HUES6 (cell line): ENCODE measurements at regions not wholly inside any gene's neighbourhood (a gene's known extent, or its start where the extent isn't known, plus 50 kb on each side); places are given as distances from the start of the nearest gene placed in this dataset.

ENCODE experiments used
- H3K27ac ChIP-seq: 2 replicates; pipeline ENCODE4 v1.7.0; 2013; ENCODE audit warnings: low read depth, mild to moderate bottlenecking, low read length, inconsistent platforms
- H3K27me3 ChIP-seq: 2 replicates; pipeline ENCODE4 v1.6.1; 2013; ENCODE audit warnings: low read length; ENCODE audit not compliant: control insufficient read depth, insufficient read depth
- H3K36me3 ChIP-seq: 2 replicates; pipeline ENCODE4 v1.6.1; 2013; ENCODE audit warnings: low read length; ENCODE audit not compliant: control insufficient read depth, insufficient read depth
- H3K4me1 ChIP-seq: 2 replicates; pipeline ENCODE4 v1.6.1; 2013; ENCODE audit warnings: low read length; ENCODE audit not compliant: control insufficient read depth, insufficient read depth
- H3K4me3 ChIP-seq: 2 replicates; pipeline ENCODE4 v1.5.1; 2013; ENCODE audit warnings: low read depth, low read length
- H3K9ac ChIP-seq: one replicate; pipeline ENCODE4 v1.6.1; 2013; ENCODE audit warnings: mild to moderate bottlenecking, low read length
- H3K9me3 ChIP-seq: 2 replicates; pipeline ENCODE4 v1.6.1; 2013; ENCODE audit warnings: low read depth, low read length; ENCODE audit not compliant: control insufficient read depth, insufficient read depth

DNA sequence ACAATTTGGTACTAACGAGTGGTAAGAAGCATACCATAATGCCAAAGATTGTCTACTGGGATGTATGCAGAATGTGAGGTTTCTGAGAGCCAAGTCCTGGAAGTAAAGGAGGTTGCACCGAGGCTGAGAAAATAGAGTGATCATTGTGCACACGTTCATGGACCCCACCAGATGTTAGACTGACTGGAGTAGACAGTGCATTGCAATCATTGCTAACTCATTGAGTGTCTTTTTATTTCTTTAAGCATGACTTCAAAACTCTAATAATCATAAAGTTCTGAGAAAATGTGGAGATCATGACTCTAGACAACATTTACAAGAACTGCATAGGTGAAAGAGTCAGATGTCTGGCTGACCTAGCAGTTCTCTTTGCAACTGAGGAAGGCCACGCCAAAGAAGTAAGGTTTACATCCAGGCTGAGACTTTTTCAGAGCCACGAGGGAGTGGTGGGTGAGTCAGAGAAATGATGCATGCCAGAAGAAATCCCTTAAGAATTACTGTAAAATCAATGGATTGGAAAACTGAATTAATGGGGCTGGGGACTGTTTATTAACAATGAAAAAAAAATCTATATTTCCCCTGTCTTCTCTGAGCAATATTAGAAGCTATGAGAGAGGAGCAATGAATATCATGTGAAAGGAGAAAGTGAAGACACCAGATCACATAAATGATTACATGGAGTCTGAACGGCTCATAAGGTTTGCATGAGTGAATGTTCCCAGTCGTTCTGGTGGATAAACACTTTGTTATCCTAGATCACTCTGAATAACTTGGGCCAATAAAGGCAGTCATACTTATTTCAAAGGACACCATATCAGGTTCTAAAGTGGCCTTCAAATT lies 76.0 kb upstream of the SLC25A26 start:
- no peak overlapping the region for H3K9ac ChIP-seq
- no peaks in the 10 kb centered on the region for H3K4me1 ChIP-seq
- no peaks in the 10 kb centered on the region for H3K9me3 ChIP-seq
- H3K27ac ChIP-seq, result no peak overlapping the region
- H3K27me3 ChIP-seq, result no peaks in the 10 kb centered on the region
- no peak overlapping the region for H3K4me3 ChIP-seq
- no peaks in the 10 kb centered on the region for H3K36me3 ChIP-seq

DNA sequence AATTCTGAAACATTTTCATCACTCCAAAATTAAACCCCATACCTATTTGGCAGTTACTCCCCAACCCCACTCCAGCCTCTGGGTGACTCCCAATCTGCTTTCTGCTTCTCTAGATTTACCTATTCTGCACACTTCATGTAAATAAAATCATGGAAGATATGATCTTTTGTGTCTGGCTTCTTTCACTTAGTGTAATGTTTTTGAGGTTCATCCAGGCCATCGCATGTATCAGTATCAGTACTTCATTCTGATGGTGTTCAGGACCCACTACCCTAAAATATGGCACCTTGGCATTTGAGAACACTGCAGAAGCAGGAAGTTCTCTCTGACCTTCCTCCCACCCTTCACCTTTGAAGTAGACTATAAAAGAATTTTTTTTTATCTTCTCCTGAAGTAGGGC lies 78.7 kb upstream of the SLC25A26 start:
- Histone ChIP-seq H3K4me1 (peaks cover 7% of the 10 kb centered on the region; the same call in 1 of the 2 replicates), H3K36me3 (no peaks in the 10 kb centered on the region), H3K9ac (no peak overlapping the region), H3K27me3 (no peaks in the 10 kb centered on the region), H3K27ac (no peak overlapping the region), H3K9me3 (no peaks in the 10 kb centered on the region), H3K4me3 (no peak overlapping the region)

DNA sequence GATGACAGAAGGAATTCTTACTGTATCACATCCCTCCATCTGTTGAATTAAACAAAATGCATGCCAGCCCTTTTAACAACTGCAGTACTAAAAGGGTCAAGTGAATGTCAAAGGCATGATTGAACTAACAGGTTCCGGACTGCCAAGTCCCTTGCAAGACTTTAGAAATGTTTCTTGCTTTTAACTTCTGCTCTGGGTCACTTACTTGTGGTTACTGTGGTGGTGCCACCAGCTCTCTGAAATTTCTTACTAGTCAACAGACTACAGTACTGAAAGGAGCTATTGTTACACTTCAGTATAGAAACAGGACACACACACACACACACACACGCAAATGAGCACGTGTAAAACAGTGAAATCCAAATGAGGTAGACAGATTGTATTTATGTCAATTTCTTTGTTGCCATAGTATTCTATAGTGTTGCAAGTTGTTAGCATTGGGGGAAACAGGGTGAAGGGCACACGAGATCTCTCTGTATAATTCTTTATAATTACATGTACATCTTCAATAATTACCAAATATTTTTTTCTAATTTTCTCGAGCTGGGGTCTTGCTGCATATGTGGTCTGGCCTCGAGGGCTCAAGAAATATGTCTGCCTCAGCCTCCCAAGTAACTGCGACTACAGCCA lies 79.9 kb upstream of the SLC25A26 start:
- no peak overlapping the region for H3K27ac ChIP-seq
- H3K4me3 ChIP-seq, result no peak overlapping the region
- H3K9me3 ChIP-seq, result no peaks in the 10 kb centered on the region
- no peak overlapping the region for H3K9ac ChIP-seq
- peaks cover 15% of the 10 kb centered on the region for H3K4me1 ChIP-seq
- H3K36me3 ChIP-seq, result no peaks in the 10 kb centered on the region
- no peaks in the 10 kb centered on the region for H3K27me3 ChIP-seq

GRCh38 chr3:66140106-66140505 lies 80.7 kb upstream of the SLC25A26 start:
- no peak overlapping the region for H3K27ac ChIP-seq
- no peaks in the 10 kb centered on the region for H3K27me3 ChIP-seq
- H3K4me3 ChIP-seq, result no peak overlapping the region
- no peaks in the 10 kb centered on the region for H3K9me3 ChIP-seq
- H3K4me1 ChIP-seq, result peaks cover 15% of the 10 kb centered on the region
- no peak overlapping the region for H3K9ac ChIP-seq
- H3K36me3 ChIP-seq, result no peaks in the 10 kb centered on the region

DNA sequence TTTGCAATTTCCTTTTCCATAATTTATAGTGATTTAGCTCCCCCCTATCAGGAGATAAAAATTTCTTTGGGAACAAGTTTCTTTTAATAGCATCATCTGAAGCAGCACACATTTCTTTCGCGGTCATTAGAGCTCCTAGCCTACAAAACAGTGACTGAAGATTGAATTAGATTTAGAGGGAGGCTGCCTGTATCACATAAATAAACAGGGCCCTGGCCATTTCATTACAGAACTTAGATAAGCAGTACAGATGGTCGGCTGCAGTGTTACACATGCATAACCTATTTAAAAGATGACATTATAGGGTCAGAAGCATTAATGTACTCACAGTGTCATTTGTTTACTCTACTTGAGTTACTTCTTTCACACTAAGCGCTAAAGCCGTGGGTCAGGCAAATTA lies 81.4 kb upstream of the SLC25A26 start:
- H3K27ac ChIP-seq, result no peak overlapping the region
- no peak overlapping the region for H3K9ac ChIP-seq
- no peaks in the 10 kb centered on the region for H3K27me3 ChIP-seq
- H3K4me1 ChIP-seq, result peaks cover 16% of the 10 kb centered on the region
- H3K4me3 ChIP-seq, result no peak overlapping the region
- no peaks in the 10 kb centered on the region for H3K36me3 ChIP-seq
- no peaks in the 10 kb centered on the region for H3K9me3 ChIP-seq

GRCh38 chr3:66138336-66139313 lies 82.2 kb upstream of the SLC25A26 start:
- H3K9me3 ChIP-seq, result no peaks in the 10 kb centered on the region
- H3K27ac ChIP-seq, result no peak overlapping the region

GRCh38 chr3:66136597-66136996 lies 84.2 kb upstream of the SLC25A26 start:
- Histone ChIP-seq H3K9ac (no peak overlapping the region), H3K36me3 (no peaks in the 10 kb centered on the region), H3K9me3 (no peaks in the 10 kb centered on the region), H3K4me3 (no peak overlapping the region), H3K27me3 (no peaks in the 10 kb centered on the region), H3K27ac (0 out of 2 replicates have a peak overlapping the region, but pooled peaks have one; percentile 19), H3K4me1 (peaks cover 24% of the 10 kb centered on the region)

More at GRCh38 chr3:66138336-66139313, 82.2 kb upstream of the SLC25A26 start:
- no peak overlapping the region for H3K4me3 ChIP-seq
- no peaks in the 10 kb centered on the region for H3K36me3 ChIP-seq
- H3K9ac ChIP-seq, result no peak overlapping the region
- peaks cover 24% of the 10 kb centered on the region for H3K4me1 ChIP-seq
- H3K27me3 ChIP-seq, result no peaks in the 10 kb centered on the region

GRCh38 chr3:66133853-66134445 lies 86.9 kb upstream of the SLC25A26 start:
- Histone ChIP-seq H3K4me3 (no peak overlapping the region), H3K9ac (no peak overlapping the region), H3K9me3 (no peaks in the 10 kb centered on the region), H3K27me3 (no peaks in the 10 kb centered on the region), H3K4me1 (peaks cover 21% of the 10 kb centered on the region), H3K27ac (no peak overlapping the region), H3K36me3 (no peaks in the 10 kb centered on the region)

- Histone ChIP-seq H3K27ac (no peak overlapping the region), H3K9me3 (no peaks in the 10 kb centered on the region), H3K4me1 (peaks cover 23% of the 10 kb centered on the region), H3K4me3 (no peak overlapping the region), H3K9ac (no peak overlapping the region), H3K36me3 (no peaks in the 10 kb centered on the region), H3K27me3 (no peaks in the 10 kb centered on the region)
Measured at GRCh38 chr3:66133050-66133757, 87.6 kb upstream of the SLC25A26 start.

DNA sequence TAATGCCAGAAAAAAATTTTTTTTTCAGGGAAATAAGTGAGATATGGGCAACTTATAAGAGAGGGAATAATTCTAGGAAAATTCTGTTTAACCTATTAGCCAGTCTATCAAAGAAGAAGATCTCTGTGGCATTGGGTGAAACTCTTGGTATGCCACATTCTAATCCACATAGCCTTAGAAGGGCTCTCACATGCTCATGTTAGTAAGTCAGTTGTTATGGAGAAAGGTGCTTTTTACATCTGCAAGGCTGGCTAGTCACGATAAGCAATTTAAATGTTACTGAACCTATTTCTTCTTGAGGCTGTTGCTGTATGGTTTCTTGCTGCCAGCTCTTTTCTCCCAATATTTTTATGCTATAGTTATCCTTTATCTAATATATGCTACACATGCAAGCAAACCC lies 89.9 kb upstream of the MAGI1 start:
- no peaks in the 10 kb centered on the region for H3K27me3 ChIP-seq
- no peaks in the 10 kb centered on the region for H3K9me3 ChIP-seq
- H3K4me1 ChIP-seq, result peaks cover 14% of the 10 kb centered on the region
- H3K4me3 ChIP-seq, result no peak overlapping the region
- H3K9ac ChIP-seq, result no peak overlapping the region
- peak overlapping the region; percentile 70 for H3K27ac ChIP-seq
- no peaks in the 10 kb centered on the region for H3K36me3 ChIP-seq
